NCI-H2029 (cell line): ENCODE measurements at regions not wholly inside any gene's neighbourhood (a gene's known extent, or its start where the extent isn't known, plus 50 kb on each side); places are given as distances from the start of the nearest gene placed in this dataset.
"Not testable (repeated sequence)": the region's sequence is repeated elsewhere in the genome, so short reads cannot be mapped to it uniquely, and the experiment has no call there.

Source experiments
- DNase-seq: peaks from one replicate; lab custom pipeline; 2025; lab: John Stamatoyannopoulos, UW

DNA sequence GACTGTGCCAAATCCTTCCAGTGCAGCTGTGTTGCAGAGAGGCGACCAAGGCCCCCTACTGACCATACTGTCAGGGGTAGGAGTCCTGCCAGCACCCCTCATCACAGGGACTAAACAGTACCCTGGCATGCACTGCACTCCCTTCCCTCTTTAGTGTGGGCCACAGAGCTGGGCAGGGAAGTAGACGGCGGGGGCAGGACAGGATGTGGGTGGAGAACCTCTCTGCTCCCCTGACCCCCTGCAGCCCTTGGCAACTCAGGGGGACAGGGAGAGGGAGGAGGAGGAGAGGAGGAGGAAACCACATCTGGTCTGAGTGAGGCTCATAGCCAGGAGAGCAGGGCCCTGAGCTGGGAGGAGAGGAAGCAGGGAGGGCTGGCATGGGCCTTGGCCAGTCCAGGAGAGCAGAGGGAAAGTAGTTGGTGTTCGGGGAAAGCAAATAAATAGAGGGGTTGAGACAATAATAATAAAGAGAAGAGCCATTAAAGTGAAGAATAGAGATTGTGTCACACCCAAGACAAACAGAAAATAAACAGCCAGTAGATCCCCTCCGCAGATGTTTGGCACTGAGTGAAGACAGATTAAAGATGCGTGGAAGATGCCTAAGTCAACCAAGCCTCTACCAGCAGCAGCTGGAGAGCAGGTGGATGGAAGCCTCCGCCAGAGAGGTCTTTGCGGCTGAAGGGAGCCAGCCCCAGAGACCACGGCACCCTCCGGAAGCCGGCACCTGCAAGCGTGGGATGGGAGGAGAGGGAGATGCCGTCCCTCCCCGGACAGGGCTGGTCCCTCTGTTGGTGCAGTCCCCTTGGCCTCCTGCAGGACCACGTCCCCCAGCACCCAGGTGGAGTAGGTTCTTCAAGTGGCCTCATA, 61.5 kb downstream of the RPUSD4 start:
- peak; percentile 71 for DNase-seq

DNA sequence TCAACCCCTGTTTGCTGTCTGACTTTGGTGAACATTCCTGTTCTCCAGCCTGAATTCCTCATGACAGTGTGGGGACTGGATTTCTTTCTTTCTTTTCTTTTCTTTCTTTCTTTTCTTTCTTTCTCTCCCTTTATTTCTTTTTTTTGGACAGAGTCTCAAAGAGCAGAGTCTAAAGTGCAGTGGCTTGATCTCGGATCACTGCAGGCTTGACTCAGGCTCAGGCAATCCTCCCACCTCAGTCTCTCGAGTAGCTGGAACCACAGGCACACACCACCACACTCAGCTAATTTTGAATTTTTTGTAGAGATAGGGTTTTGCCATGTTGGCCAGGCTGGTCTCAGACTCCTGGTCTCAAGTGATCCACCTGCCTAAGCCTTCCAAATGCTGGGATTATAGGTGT, 63.1 kb downstream of the RPUSD4 start:
- DNase-seq: no peak

GRCh38 chr11:126147208-126148111, 64.0 kb downstream of the RPUSD4 start:
- DNase-seq: peak; percentile 58

- DNase-seq: peak; percentile 95
Measured at GRCh38 chr11:126146454-126147192, 64.8 kb downstream of the RPUSD4 start.

DNA sequence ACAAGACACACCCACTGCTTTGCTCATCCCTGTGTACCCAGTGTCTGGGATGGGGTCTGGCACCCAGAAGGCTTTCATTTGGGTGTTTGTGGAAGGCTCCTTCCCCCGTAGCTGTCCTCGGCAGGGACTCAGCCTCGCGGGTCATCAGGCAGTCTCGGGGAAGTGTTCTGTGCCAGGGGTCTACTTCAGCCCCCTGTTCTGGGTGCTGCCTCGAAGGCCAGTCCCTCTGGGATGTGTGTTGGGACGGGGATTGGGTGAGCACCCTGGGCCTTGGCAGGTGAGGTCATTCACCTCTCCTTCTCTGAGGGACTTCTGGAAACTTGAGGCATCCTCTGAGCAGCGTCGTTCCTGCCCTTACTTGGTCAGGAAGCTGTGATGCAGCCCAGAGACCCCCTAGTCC, 65.5 kb downstream of the RPUSD4 start:
- no peak for DNase-seq

GRCh38 chr11:126143491-126143890, 68.0 kb downstream of the RPUSD4 start:
- not testable (repeated sequence) for DNase-seq

DNA sequence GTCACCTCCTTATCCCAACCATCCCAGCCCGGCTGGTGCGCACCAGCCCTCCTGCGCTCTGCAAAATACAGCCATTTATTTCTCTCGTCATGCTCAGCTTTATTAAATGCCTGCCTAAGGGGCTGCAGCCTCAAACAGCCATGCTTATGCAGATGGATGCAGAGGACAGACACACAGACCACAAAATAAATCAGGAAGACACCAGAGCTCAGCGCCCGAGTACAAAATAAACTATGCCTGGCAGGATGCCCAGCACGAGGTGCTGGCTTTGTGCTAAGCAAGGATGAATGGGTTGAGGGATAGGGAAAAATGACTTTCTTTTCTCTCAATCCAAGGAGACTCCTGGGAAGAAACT, 70.5 kb downstream of the RPUSD4 start:
- peak; percentile 63 for DNase-seq

DNA sequence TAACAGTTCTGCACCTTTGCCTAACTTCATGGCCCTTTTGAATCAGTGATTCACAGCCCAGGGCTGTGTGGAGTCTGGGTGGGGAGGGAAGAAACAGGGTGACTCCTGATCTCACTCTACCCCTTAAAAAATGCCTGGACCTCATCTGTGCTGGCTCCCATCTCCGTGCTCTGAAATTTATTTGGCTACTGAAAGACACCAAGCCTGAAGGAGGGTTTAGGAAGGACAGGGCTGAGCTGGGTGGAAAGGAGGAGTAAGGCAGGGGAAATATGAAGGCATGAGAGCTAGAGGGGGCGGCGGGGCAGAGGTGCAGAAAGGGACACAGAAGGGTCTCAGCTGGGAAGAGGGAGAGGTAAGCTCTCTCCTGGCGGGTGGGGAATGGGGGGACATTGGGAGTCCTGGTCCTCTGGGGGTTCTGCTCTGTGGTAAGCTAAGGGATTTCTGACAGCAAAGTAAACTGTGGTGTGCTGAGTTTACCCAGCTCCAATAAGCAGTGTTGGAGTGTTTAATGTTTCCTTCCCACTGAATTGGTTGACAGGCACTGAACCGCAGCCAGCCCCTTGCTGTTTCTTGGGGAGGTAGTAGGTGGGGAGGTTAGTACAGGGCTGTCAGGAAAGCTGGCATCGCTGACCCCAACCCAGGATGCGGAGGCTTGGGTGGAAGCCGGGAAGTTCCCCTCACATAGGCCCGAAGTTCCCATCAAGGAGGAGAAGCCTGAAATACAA, 71.1 kb downstream of the RPUSD4 start:
- peak; percentile 15 for DNase-seq

GRCh38 chr11:126139111-126140091, 72.0 kb downstream of the RPUSD4 start:
- DNase-seq: no peak

- no peak for DNase-seq
Measured at GRCh38 chr11:126138636-126139035, 72.8 kb downstream of the RPUSD4 start.

DNA sequence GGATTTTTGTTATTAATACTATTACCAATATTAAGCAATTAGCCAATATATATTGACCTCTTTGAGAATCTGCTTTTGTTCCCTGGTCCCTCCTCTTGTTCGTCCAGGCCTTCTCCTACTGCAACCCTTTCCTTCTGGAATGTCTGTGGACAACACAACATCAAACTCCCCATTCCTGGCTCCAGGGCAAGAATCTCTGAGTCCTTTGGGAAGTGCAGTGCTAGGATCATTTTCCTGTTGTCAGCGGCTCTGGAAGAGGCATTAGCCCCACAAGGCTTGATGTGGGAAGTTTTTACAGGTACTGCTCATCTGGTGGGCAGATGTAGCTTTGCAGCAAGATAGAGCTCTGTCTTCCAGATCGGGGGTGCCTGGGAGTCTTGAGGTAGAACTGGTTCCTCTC, 74.3 kb downstream of the RPUSD4 start:
- DNase-seq: no peak

DNA sequence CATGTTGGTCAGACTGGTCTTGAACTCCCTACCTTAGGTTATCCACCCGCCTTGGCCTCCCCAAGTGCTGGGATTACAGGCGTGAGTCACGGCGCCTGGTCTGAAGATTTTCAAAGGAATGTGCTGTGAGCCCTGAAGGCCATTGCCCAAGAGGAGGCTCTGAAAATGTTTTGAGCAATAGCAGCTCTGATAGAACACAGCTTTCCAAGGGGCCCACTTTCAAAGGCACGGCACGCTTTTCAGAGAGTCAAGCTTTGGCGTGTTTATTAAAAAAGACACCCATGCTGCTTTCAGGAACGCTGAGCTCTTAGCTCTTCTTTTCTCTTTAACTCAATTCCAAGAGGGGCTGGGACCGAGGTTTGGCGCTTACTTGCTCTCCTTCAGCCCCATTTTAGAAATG, 73.8 kb upstream of the CDON start:
- no peak for DNase-seq

- peak; percentile 23 for DNase-seq
Measured at GRCh38 chr11:126135235-126136176, 72.8 kb upstream of the CDON start.

- no peak for DNase-seq
Measured at GRCh38 chr11:126134461-126135155, 71.9 kb upstream of the CDON start.

DNA sequence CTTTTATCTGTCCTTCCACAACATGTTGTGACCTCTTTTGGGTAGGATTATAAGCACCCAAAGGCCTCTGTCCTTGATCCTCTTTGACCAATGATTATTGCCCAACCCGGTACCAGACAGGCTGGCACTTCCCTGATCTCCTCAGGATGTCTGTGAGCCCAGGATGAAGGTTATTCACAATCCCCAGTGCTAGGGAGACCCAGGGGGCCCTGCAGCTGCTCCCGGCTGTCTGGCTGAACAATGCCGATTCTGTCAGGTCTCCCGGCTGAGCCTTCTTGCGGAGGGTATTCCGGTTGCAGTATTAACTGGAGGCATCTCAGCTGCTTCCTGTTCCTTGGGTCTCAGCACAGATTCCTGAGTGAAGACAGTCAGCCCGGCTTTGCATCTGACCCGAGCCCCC, 71.2 kb upstream of the CDON start:
- no peak for DNase-seq

DNA sequence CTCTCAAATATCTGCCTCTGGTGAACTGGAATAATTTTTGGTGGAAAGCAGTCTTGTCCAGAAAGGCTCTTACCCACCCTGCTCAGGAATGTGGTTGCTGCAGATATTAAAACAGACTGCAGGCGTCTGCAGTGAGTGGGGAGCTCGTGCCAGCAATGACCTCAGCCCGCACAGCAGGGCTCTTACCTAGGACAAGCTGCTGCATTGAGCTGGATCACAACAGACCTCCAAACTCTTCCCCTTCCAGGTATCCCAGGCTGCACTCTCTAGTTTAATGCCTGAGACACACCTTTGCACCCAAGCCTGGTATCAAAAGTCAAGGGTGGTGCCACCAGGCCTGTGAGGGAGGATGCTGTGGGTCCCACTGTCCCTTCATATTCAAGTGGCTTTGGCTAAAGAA, 69.7 kb upstream of the CDON start:
- peak; percentile 66 for DNase-seq

- not testable (repeated sequence) for DNase-seq
Measured at GRCh38 chr11:126130781-126131180, 68.1 kb upstream of the CDON start.
